IMR-90 (cell line): ENCODE measurements at regions not wholly inside any gene's neighbourhood (a gene's known extent, or its start where the extent isn't known, plus 50 kb on each side); places are given as distances from the start of the nearest gene placed in this dataset.

Source experiments
- CHD1 ChIP-seq: IDR thresholded peaks from 2 replicates; pipeline ENCODE4 v1.6.1; 2012; ENCODE audit warnings: low read depth, low read length, improper control_type of control experiment
- FOS ChIP-seq: fragments of 150-350 bp; IDR thresholded peaks from 2 replicates; pipeline ENCODE4 v1.6.1; 2016; ENCODE audit warnings: low read depth, low read length
- MXI1 ChIP-seq: IDR thresholded peaks from 2 replicates; pipeline ENCODE4 v1.6.1; 2012; ENCODE audit warnings: low read depth, mild to moderate bottlenecking, low read length, moderate library complexity, borderline replicate concordance
- POLR2A ChIP-seq: IDR thresholded peaks from 2 replicates; pipeline ENCODE4 v1.6.1; 2012; ENCODE audit warnings: mild to moderate bottlenecking, low read depth, low read length
- RFX5 ChIP-seq: IDR thresholded peaks from 2 replicates; pipeline ENCODE4 v1.8.0; 2012; ENCODE audit warnings: low read depth, mild to moderate bottlenecking, low read length, moderate library complexity
- TF ChIP-seq, protein P1 (sequence below): conservative IDR thresholded peaks from 2 replicates; pipeline ENCODE4 v1.5.1; 2012; ENCODE audit warnings: mild to moderate bottlenecking, low read depth, low read length, improper control_type of control experiment

DNA sequence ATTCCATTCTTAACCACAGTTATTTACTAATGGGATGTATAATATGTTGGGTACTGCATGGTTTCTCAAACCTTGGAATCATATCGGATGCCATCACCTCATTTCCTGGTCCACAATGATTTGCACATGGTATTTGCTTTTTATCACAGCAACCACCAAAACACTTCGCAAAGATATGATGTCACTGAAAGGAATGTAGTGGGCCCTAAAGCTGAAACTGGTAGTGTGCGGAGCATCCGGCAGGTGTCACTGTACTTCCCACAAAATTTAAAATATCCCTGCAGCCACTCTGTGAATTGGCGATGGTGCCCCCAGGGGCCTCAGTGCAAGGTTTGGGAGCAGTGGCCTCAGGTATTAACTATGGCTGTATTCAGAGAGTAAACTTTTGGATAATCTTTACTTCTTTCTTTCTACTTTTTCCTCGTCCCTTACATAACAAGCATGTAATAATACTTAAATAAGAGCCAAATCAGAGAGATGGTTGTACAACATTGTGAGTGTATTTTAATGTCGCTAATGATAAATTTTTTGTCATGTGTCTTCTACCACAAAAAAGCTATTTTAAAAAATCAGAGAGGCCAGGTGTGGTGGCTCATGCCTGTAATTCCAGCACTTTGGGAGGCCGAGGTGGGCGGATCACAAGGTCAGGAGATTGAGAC lies 66.2 kb downstream of the FAM241B start:
- TF ChIP-seq, protein P1, sequence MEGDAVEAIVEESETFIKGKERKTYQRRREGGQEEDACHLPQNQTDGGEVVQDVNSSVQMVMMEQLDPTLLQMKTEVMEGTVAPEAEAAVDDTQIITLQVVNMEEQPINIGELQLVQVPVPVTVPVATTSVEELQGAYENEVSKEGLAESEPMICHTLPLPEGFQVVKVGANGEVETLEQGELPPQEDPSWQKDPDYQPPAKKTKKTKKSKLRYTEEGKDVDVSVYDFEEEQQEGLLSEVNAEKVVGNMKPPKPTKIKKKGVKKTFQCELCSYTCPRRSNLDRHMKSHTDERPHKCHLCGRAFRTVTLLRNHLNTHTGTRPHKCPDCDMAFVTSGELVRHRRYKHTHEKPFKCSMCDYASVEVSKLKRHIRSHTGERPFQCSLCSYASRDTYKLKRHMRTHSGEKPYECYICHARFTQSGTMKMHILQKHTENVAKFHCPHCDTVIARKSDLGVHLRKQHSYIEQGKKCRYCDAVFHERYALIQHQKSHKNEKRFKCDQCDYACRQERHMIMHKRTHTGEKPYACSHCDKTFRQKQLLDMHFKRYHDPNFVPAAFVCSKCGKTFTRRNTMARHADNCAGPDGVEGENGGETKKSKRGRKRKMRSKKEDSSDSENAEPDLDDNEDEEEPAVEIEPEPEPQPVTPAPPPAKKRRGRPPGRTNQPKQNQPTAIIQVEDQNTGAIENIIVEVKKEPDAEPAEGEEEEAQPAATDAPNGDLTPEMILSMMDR = peak; percentile 73
- TF ChIP-seq POLR2A (no peak), FOS (no peak), CHD1 (no peak), MXI1 (no peak), RFX5 (no peak)
